ENCODE measurements at regions not wholly inside any gene's neighbourhood (a gene's known extent, or its start where the extent isn't known, plus 50 kb on each side); places are given as distances from the start of the nearest gene placed in this dataset.

DNA sequence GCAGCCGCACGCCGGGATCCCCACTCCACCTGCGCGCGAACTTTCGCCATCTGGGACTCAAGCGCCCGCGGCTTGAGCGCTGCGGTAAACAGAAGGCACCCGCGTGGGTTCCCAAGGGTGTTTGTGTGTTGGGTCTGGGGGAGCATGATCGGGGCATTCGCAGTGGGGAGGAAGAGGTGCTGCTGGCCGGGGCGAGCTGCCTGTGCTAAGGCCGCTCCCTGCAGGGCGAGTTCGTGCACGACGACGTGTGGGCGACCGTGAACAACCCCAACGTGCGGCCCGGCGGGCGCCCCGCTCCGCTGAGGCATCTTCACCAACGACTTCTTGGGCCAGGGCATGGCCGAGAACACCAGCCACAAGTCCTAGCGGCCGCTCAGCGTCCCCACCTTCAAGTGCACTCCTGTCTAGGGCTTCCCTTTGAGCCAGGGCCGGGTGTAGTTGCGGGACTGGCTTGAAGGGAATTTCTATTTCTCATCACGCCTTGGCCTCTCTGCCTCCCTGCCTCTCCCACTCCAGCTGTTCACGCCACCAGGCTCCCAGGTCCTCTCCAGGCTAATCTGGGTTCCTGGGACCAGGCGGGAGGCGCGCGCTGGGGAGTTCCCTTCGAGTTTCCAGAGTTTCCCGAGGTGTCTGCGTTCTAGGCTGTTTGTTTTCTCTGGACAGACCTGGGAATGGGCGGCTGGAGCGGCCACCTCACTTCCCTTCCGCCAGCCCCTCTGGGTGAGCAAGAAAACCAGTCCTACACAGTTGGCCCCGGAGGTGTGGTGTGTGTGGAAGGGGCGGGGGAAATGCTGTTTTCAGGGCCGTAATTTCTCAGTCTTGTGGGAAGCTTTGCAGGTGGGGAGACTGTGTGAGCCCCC is 417.8 kb upstream of the TMTC1 start:
- H3K4me3 ChIP-seq: no peak overlapping the region
- no peaks in the 10 kb centered on the region for H3K36me3 ChIP-seq
- intact Hi-C loops (cut with DNase I): no loop called here
- H3K27me3 ChIP-seq (ENCODE audit: low read depth): peaks cover 18% of the 10 kb centered on the region
- H3K9me3 ChIP-seq: no peaks in the 10 kb centered on the region
- no peak for DNase-seq
- peak; percentile 19 to 25 for ATAC-seq
- no peak overlapping the region for H3K27ac ChIP-seq
- H3K4me1 ChIP-seq: no peaks in the 10 kb centered on the region
- TF ChIP-seq CTCF (IDR thresholded peaks at IDR 0.05): no peak

DNA sequence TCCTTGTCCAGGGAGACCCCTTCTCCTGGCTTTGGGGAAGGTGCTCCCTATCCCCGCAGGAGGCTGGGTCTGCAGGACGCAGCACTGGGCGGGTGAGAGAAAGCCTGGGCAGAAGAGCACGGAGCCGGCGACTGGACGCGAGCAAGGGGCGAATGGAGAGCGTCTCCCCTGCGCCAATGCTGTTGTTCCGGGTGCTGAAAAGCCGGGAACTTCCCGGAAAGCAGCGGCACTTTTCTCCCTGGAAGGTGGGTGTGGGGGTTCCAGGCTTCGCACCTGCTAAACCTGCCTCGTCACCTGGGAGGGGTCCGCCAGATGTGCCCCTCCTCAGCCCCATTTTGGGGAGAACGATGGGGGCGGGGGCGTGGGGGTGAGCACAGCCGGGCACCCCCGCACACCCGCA is 417.1 kb upstream of the TMTC1 start:
- Histone ChIP-seq H3K36me3 (no peaks in the 10 kb centered on the region), H3K4me1 (no peaks in the 10 kb centered on the region), H3K27ac (no peak overlapping the region), H3K4me3 (no peak overlapping the region), H3K27me3 (ENCODE audit: low read depth) (peaks cover 18% of the 10 kb centered on the region), H3K9me3 (no peaks in the 10 kb centered on the region)
- DNase-seq: no peak
- intact Hi-C loops (cut with DNase I): no loop called here
- no peak for TF ChIP-seq CTCF (IDR thresholded peaks at IDR 0.05)
- peak in 1 of 2 donors; percentile 15 for ATAC-seq

- TF ChIP-seq CTCF (IDR thresholded peaks at IDR 0.05): no peak
- Histone ChIP-seq H3K27me3 (ENCODE audit: low read depth) (peaks cover 16% of the 10 kb centered on the region), H3K4me3 (no peak overlapping the region), H3K36me3 (no peaks in the 10 kb centered on the region), H3K27ac (no peak overlapping the region), H3K4me1 (no peaks in the 10 kb centered on the region), H3K9me3 (no peaks in the 10 kb centered on the region)
- no peak for DNase-seq
- intact Hi-C loops (cut with DNase I): no loop called here
- ATAC-seq: no peak
These were observed 413.8 kb upstream of the TMTC1 start for GRCh38 chr12:30197392-30198057.

GRCh38 chr12:30191696-30192455 is 408.1 kb upstream of the TMTC1 start:
- Histone ChIP-seq H3K4me3 (no peak overlapping the region), H3K4me1 (no peaks in the 10 kb centered on the region), H3K36me3 (no peaks in the 10 kb centered on the region), H3K27me3 (ENCODE audit: low read depth) (no peaks in the 10 kb centered on the region), H3K27ac (no peak overlapping the region), H3K9me3 (no peaks in the 10 kb centered on the region)
- intact Hi-C loops (cut with DNase I): no loop called here
- TF ChIP-seq CTCF (IDR thresholded peaks at IDR 0.05): no peak
- ATAC-seq (no peak), DNase-seq (no peak)

DNA sequence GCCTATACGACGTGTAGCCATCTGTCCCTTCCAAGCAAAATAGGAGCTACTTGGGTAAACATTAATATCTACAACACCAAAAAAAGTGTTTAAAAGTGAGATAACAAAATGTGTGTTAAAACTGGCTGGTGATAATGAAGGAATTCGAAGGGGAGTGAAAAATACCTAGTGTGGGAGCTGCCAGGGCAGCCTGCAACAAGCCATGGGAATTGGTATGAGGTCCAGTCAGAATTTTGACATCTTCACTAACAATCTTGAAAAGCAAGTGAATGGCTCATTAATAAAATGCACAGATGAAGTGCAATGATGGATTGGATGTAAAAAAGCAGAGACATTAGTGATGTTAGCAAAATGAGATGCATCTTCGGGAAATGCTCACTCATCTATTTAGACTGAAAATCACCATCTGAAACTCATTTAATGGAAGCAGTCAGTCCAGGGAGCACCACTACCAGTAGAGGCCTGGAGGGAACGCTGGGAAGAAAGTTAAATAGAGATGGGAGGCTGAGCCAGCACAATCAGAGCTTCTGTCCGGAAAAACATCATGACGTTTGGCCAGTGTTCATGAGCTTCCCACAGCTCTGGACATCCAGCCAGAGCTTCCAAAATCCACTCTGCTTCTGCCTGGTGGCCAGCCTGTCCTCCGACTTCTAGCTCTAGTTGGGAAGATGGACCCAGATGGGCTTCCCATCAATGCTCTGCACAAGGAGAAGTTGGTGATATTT is 405.0 kb upstream of the TMTC1 start:
- Histone ChIP-seq H3K27ac (no peak overlapping the region), H3K4me1 (no peaks in the 10 kb centered on the region), H3K36me3 (no peaks in the 10 kb centered on the region), H3K27me3 (ENCODE audit: low read depth) (no peaks in the 10 kb centered on the region), H3K4me3 (no peak overlapping the region), H3K9me3 (no peaks in the 10 kb centered on the region)
- intact Hi-C loops (cut with DNase I): no loop called here
- no peak for ATAC-seq
- no peak for TF ChIP-seq CTCF (IDR thresholded peaks at IDR 0.05)
- no peak for DNase-seq

Data from lower lobe of right lung (tissue), 2 donors.